ENCODE measurements at regions not wholly inside any gene's neighbourhood (a gene's known extent, or its start where the extent isn't known, plus 50 kb on each side); places are given as distances from the start of the nearest gene placed in this dataset.
"Not testable (repeated sequence)": the region's sequence is repeated elsewhere in the genome, so short reads cannot be mapped to it uniquely, and the experiment has no call there.

GRCh38 chr4:164529486-164529885, 224.4 kb upstream of the SMIM31 start:
- no peak for FAIRE-seq

- FAIRE-seq = no peak
These were observed 222.6 kb upstream of the SMIM31 start for GRCh38 chr4:164531336-164531735.

GRCh38 chr4:164536814-164537213, 217.1 kb upstream of the SMIM31 start:
- no peak for FAIRE-seq

GRCh38 chr4:164538097-164538496, 215.8 kb upstream of the SMIM31 start:
- FAIRE-seq = no peak

GRCh38 chr4:164540987-164541386, 212.9 kb upstream of the SMIM31 start:
- no peak for FAIRE-seq

- FAIRE-seq = no peak
These were observed 211.5 kb upstream of the SMIM31 start for GRCh38 chr4:164542431-164542830.

GRCh38 chr4:164550989-164551712, 202.8 kb upstream of the SMIM31 start:
- FAIRE-seq = no peak

- FAIRE-seq = no peak
These were observed 202.3 kb upstream of the SMIM31 start for GRCh38 chr4:164551713-164552040.

- FAIRE-seq = no peak
These were observed 182.1 kb upstream of the SMIM31 start for GRCh38 chr4:164571593-164572390.

- no peak for FAIRE-seq
These were observed 181.1 kb upstream of the SMIM31 start for GRCh38 chr4:164572877-164573279.

- no peak for FAIRE-seq
These were observed 178.1 kb upstream of the SMIM31 start for GRCh38 chr4:164575861-164576260.

- no peak for FAIRE-seq
These were observed 174.5 kb upstream of the SMIM31 start for GRCh38 chr4:164579270-164579942.

- FAIRE-seq = no peak
These were observed 162.3 kb upstream of the SMIM31 start for GRCh38 chr4:164591666-164592065.

GRCh38 chr4:164595751-164596150, 158.2 kb upstream of the SMIM31 start:
- no peak for FAIRE-seq

GRCh38 chr4:164596318-164596878, 157.5 kb upstream of the SMIM31 start:
- no peak for FAIRE-seq

- FAIRE-seq = no peak
These were observed 157.0 kb upstream of the SMIM31 start for GRCh38 chr4:164596927-164597326.

GRCh38 chr4:164601653-164602052, 152.3 kb upstream of the SMIM31 start:
- FAIRE-seq = no peak

GRCh38 chr4:164605791-164606190, 148.1 kb upstream of the SMIM31 start:
- FAIRE-seq = not testable (repeated sequence)

GRCh38 chr4:164606478-164606877, 147.5 kb upstream of the SMIM31 start:
- FAIRE-seq = no peak

- no peak for FAIRE-seq
These were observed 140.7 kb upstream of the SMIM31 start for GRCh38 chr4:164613256-164613655.

- no peak for FAIRE-seq
These were observed 140.1 kb upstream of the SMIM31 start for GRCh38 chr4:164613792-164614191.

GRCh38 chr4:164614329-164614728, 139.6 kb upstream of the SMIM31 start:
- FAIRE-seq = no peak

GRCh38 chr4:164614999-164615398, 138.9 kb upstream of the SMIM31 start:
- FAIRE-seq = no peak
